H9 (cell line): ENCODE measurements at regions not wholly inside any gene's neighbourhood (a gene's known extent, or its start where the extent isn't known, plus 50 kb on each side); places are given as distances from the start of the nearest gene placed in this dataset.

Source experiments
- DNase-seq: peaks from one replicate; pipeline ENCODE4 v3.0.0-alpha.2; 2017
- H2AFZ ChIP-seq: one replicate; pipeline ENCODE4 v1.6.1; 2013; ENCODE audit warnings: mild to moderate bottlenecking, low read length, control low read depth, moderate library complexity
- H2AK5ac ChIP-seq: 2 replicates; pipeline ENCODE4 v1.6.1; 2013; ENCODE audit warnings: low read length, control low read depth, mixed read lengths; ENCODE audit not compliant: insufficient read length
- H2BK120ac ChIP-seq: one replicate; pipeline ENCODE4 v1.6.1; 2013; ENCODE audit warnings: low read depth, mild to moderate bottlenecking, low read length, control low read depth, inconsistent platforms; ENCODE audit not compliant: poor library complexity, severe bottlenecking
- H2BK12ac ChIP-seq: 2 replicates; pipeline ENCODE4 v1.6.1; 2013; ENCODE audit warnings: low read length, control low read depth, mixed read lengths, low read depth; ENCODE audit not compliant: insufficient read length
- H2BK15ac ChIP-seq: 2 replicates; pipeline ENCODE4 v1.6.1; 2013; ENCODE audit warnings: low read depth, low read length, control low read depth
- H2BK20ac ChIP-seq: one replicate; pipeline ENCODE4 v1.6.1; 2013; ENCODE audit warnings: low read depth, mild to moderate bottlenecking, low read length, control low read depth, inconsistent platforms; ENCODE audit not compliant: poor library complexity, severe bottlenecking
- H2BK5ac ChIP-seq: 2 replicates; pipeline ENCODE4 v1.6.1; 2013; ENCODE audit warnings: low read length, control low read depth, mixed read lengths; ENCODE audit not compliant: insufficient read length
- H3K14ac ChIP-seq: 2 replicates; pipeline ENCODE4 v1.6.1; 2013; ENCODE audit warnings: low read length, control low read depth; ENCODE audit not compliant: insufficient read depth
- H3K18ac ChIP-seq: 2 replicates; pipeline ENCODE4 v1.6.1; 2013; ENCODE audit warnings: low read depth, mild to moderate bottlenecking, mixed read lengths, low read length, control low read depth; ENCODE audit not compliant: insufficient read length
- H3K23ac ChIP-seq: 2 replicates; pipeline ENCODE4 v1.6.1; 2013; ENCODE audit warnings: low read length, control low read depth, mixed read lengths, low read depth; ENCODE audit not compliant: insufficient read length
- H3K23me2 ChIP-seq: 2 replicates; pipeline ENCODE4 v1.6.1; 2013; ENCODE audit warnings: low read depth, mild to moderate bottlenecking, mixed read lengths, low read length, control low read depth; ENCODE audit not compliant: insufficient read length, poor library complexity, severe bottlenecking
- H3K27ac ChIP-seq: 2 replicates; pipeline ENCODE4 v1.5.1; 2013; ENCODE audit warnings: low read length, control low read depth, mixed read lengths, low read depth; ENCODE audit not compliant: insufficient read length
- H3K27me3 ChIP-seq: 2 replicates; pipeline ENCODE4 v1.6.1; 2013; ENCODE audit warnings: low read length, control low read depth, inconsistent platforms; ENCODE audit not compliant: insufficient read depth
- H3K4ac ChIP-seq: 2 replicates; pipeline ENCODE4 v1.6.1; 2013; ENCODE audit warnings: low read depth, mild to moderate bottlenecking, control low read depth, inconsistent platforms, low read length, moderate library complexity
- H3K4me1 ChIP-seq: 2 replicates; pipeline ENCODE4 v1.6.1; 2013; ENCODE audit warnings: low read length, control low read depth, inconsistent platforms; ENCODE audit not compliant: insufficient read depth
- H3K4me2 ChIP-seq: 2 replicates; pipeline ENCODE4 v1.6.1; 2013; ENCODE audit warnings: low read length, control low read depth, mixed read lengths; ENCODE audit not compliant: insufficient read length, insufficient read depth
- H3K56ac ChIP-seq: 2 replicates; pipeline ENCODE4 v1.6.1; 2013; ENCODE audit warnings: low read depth, mild to moderate bottlenecking, mixed read lengths, low read length, control low read depth; ENCODE audit not compliant: insufficient read length
- H3K79me1 ChIP-seq: 2 replicates; pipeline ENCODE4 v1.6.1; 2013; ENCODE audit warnings: low read depth, mild to moderate bottlenecking, moderate library complexity, low read length, control low read depth, inconsistent platforms; ENCODE audit not compliant: insufficient read depth, poor library complexity, severe bottlenecking
- H3K79me2 ChIP-seq: 2 replicates; pipeline ENCODE4 v1.6.1; 2013; ENCODE audit warnings: low read length, control low read depth, inconsistent platforms; ENCODE audit not compliant: insufficient read depth
- H3K9ac ChIP-seq: 2 replicates; pipeline ENCODE4 v1.6.1; 2013; ENCODE audit warnings: low read length, control low read depth, mixed read lengths; ENCODE audit not compliant: insufficient read length; ENCODE audit errors: extremely low read depth
- H3K9me3 ChIP-seq: one replicate; pipeline ENCODE4 v1.6.1; 2013; ENCODE audit warnings: low read depth, low read length, inconsistent platforms; ENCODE audit not compliant: control insufficient read depth
- H3T11ph ChIP-seq: one replicate; pipeline ENCODE4 v1.6.1; 2013; ENCODE audit warnings: mild to moderate bottlenecking, low read length, control low read depth, inconsistent platforms
- H4K20me1 ChIP-seq: one replicate; pipeline ENCODE4 v1.6.1; 2013; ENCODE audit not compliant: control insufficient read depth, insufficient read length, insufficient read depth
- H4K5ac ChIP-seq: 2 replicates; pipeline ENCODE4 v1.6.1; 2013; ENCODE audit warnings: low read depth, mild to moderate bottlenecking, mixed read lengths, low read length, control low read depth; ENCODE audit not compliant: insufficient read length
- H4K8ac ChIP-seq: replicated peaks from 2 replicates; pipeline ENCODE4 v1.6.1; 2013; ENCODE audit warnings: low read length, control low read depth, mixed read lengths, low read depth; ENCODE audit not compliant: insufficient read length
- H4K91ac ChIP-seq: 2 replicates; pipeline ENCODE4 v1.6.1; 2013; ENCODE audit warnings: low read depth, mild to moderate bottlenecking, moderate library complexity, mixed read lengths, low read length, control low read depth; ENCODE audit not compliant: insufficient read length
- H3K27ac Mint-ChIP-seq, 3 experiments: 2 replicates in 2 of 3; 3 replicates in 1 of 3; pipeline ENCODE4 v1.8.0; 2020 to 2021; ENCODE audit warnings: mixed read lengths in 3 of 3, mild to moderate bottlenecking in 1 of 3, moderate library complexity in 1 of 3
- H3K27me3 Mint-ChIP-seq: 2 replicates; pipeline ENCODE4 v1.8.0; 2021; ENCODE audit warnings: low read depth, mild to moderate bottlenecking, moderate library complexity, mixed read lengths
- H3K36me3 Mint-ChIP-seq, 3 experiments: 2 replicates in 2 of 3; 3 replicates in 1 of 3; pipeline ENCODE4 v1.8.0; 2020 to 2021; ENCODE audit warnings: low read depth in 3 of 3, mixed read lengths in 3 of 3; ENCODE audit not compliant: insufficient read depth in 1 of 3
- H3K4me1 Mint-ChIP-seq, 2 experiments: 2 replicates each; pipeline ENCODE4 v1.8.0; 2020; ENCODE audit warnings: mixed read lengths in 2 of 2
- H3K4me3 Mint-ChIP-seq, 2 experiments: 2 replicates in 1 of 2; 3 replicates in 1 of 2; pipeline ENCODE4 v1.8.0; 2020 to 2021; ENCODE audit warnings: mild to moderate bottlenecking in 2 of 2, mixed read lengths in 2 of 2, moderate library complexity in 1 of 2
- H3K9me3 Mint-ChIP-seq, 2 experiments: 2 replicates in 1 of 2; 3 replicates in 1 of 2; pipeline ENCODE4 v1.8.0; 2020; ENCODE audit warnings: mild to moderate bottlenecking in 2 of 2, mixed read lengths in 2 of 2, moderate library complexity in 1 of 2
- CTCF ChIP-seq: fragments of 200-600 bp; sonication (generic); conservative IDR thresholded peaks from 3 replicates; pipeline ENCODE4 v1.8.0; 2021; ENCODE audit warnings: antibody characterized with exemption, mild to moderate bottlenecking
- WGBS: extraction: QIAGEN DNeasy Blood & Tissue Kit; methylation state at CpG from one replicate; pipeline ENCODE4 v1.1.7; 2013; ENCODE audit warnings: missing lambda C conversion rate, low lambda C conversion rate, mixed read lengths; ENCODE audit not compliant: insufficient read length; ENCODE audit errors: extremely low coverage; 5-methylcytosine and 5-hydroxymethylcytosine counted together

GRCh38 chr4:96052827-96053226, 212.9 kb downstream of the PDHA2 start:
- H2BK12ac ChIP-seq: no peak overlapping the region
- Mint-ChIP-seq H3K4me1 (peaks cover 3 to 9% of the 10 kb centered on the region in 2 experiments), H3K9me3 (no peaks in the 10 kb centered on the region; a peak in 1 of 5 replicates), H3K27me3 (no peaks in the 10 kb centered on the region), H3K36me3 (no peaks in the 10 kb centered on the region; a peak in 1 of 7 replicates), H3K4me3 (no peak overlapping the region), H3K27ac (no peak overlapping the region)
- H3K27me3 ChIP-seq: no peaks in the 10 kb centered on the region
- H3K14ac ChIP-seq: no peak overlapping the region
- no peak overlapping the region for H2AFZ ChIP-seq
- H3K4me1 ChIP-seq: no peaks in the 10 kb centered on the region
- no peak overlapping the region for H3K18ac ChIP-seq
- H2AK5ac ChIP-seq: no peak overlapping the region
- H3K23me2 ChIP-seq: no peaks in the 10 kb centered on the region
- no peak overlapping the region for H3K27ac ChIP-seq
- no peaks in the 10 kb centered on the region for H3K79me1 ChIP-seq
- no peak overlapping the region for H3K23ac ChIP-seq
- H3K4me2 ChIP-seq: no peak overlapping the region
- no peaks in the 10 kb centered on the region for H4K20me1 ChIP-seq
- H4K91ac ChIP-seq: no peak overlapping the region
- H3K9ac ChIP-seq: no peak overlapping the region
- H3K56ac ChIP-seq: no peak overlapping the region
- no peak overlapping the region for H2BK5ac ChIP-seq
- H4K5ac ChIP-seq: no peak overlapping the region
- H2BK15ac ChIP-seq: no peak overlapping the region
- no peak overlapping the region for H3K4ac ChIP-seq
- no peak overlapping the region for H4K8ac ChIP-seq
- TF ChIP-seq CTCF: no peak
- no peak overlapping the region for H2BK120ac ChIP-seq
- WGBS: no CpG with 5 or more reads among the region's 1 CpG
- no peaks in the 10 kb centered on the region for H3K9me3 ChIP-seq
- H2BK20ac ChIP-seq: no peak overlapping the region
- no peaks in the 10 kb centered on the region for H3K79me2 ChIP-seq
- H3T11ph ChIP-seq: no peak overlapping the region
- no peak for DNase-seq
